HCT116 (cell line): ENCODE measurements at regions not wholly inside any gene's neighbourhood (a gene's known extent, or its start where the extent isn't known, plus 50 kb on each side); places are given as distances from the start of the nearest gene placed in this dataset.

Experiments used
- ATAC-seq: fragments of 200-7000 bp; cut with Tn5 transposase; 2 replicates; pipeline ENCODE4 v1.9.1; 2020; ENCODE audit warnings: mild to moderate bottlenecking, moderate library complexity
- BruUV-seq: library from RNA; stranded (reverse); fragments of 400-500 nt; replicated peaks from 2 replicates; lab custom pipeline; 2021; lab: Mats Ljungman, UMichigan
- CTCF ChIA-PET: fragments of 300-600 bp; sonication (Branson Sonifier 250); formaldehyde crosslinking; loops from one replicate; lab custom pipeline; 2021; ENCODE audit warnings: antibody characterized with exemption; lab: Charles Lee
- POLR2A ChIA-PET: fragments of 300-600, 350-600 bp; sonication (Branson Sonifier 250); formaldehyde crosslinking; loops from one replicate; lab custom pipeline; 2021; ENCODE audit warnings: antibody characterized with exemption; lab: Charles Lee
- RAD21 ChIA-PET, 2 experiments: fragments of 300-600 bp; sonication (Branson Sonifier 250); formaldehyde crosslinking; loops; one replicate each; lab custom pipeline; 2023; ENCODE audit warnings: low total read pairs in 2 of 2; ENCODE audit not compliant: uncharacterized antibody in 2 of 2, unreplicated experiment in 2 of 2, low non-redundant PET in 1 of 2; lab: Charles Lee
- DNase-seq: peaks from one replicate; pipeline ENCODE4 v3.0.0-alpha.2; 2010; ENCODE audit warnings: low read depth, low spot score
- H2AFZ ChIP-seq: fragments of 200-600 bp; shearing (Covaris generic), sonication (generic); 2 replicates; pipeline ENCODE4 v1.6.1; 2017; ENCODE audit warnings: low read depth, mixed run types, mixed read lengths, antibody characterized with exemption, low read length; ENCODE audit not compliant: poor library complexity, severe bottlenecking
- H3K27ac ChIP-seq: 2 replicates; pipeline ENCODE4 v1.5.1; 2012; ENCODE audit warnings: low read depth, low read length
- H3K27me3 ChIP-seq: fragments of 200-600 bp; sonication (generic); 2 replicates; pipeline ENCODE4 v1.6.1; 2016; ENCODE audit warnings: mixed run types, low read length, mixed read lengths; ENCODE audit not compliant: insufficient read depth
- H3K36me3 ChIP-seq, 2 experiments: fragments of 200-500 bp in 1 of 2; fragments of 200-600 bp in 1 of 2; sonication (Bioruptor generic) in 1 of 2; sonication (generic) in 1 of 2; 2 replicates each; pipeline versions ENCODE4 v1.5.1 to v1.6.1; 2014 to 2016; ENCODE audit warnings: low read length in 2 of 2, inconsistent platforms in 1 of 2, mixed read lengths in 1 of 2, mixed run types in 1 of 2; ENCODE audit not compliant: insufficient read depth in 2 of 2, control insufficient read depth in 1 of 2
- H3K4me1 ChIP-seq, 2 experiments: fragments of 200-600 bp in 1 of 2; sonication (generic) in 1 of 2; 2 replicates each; pipeline versions ENCODE4 v1.5.1 to v1.6.1; 2012 to 2017; ENCODE audit warnings: low read length in 2 of 2, inconsistent platforms in 1 of 2, mild to moderate bottlenecking in 1 of 2, mixed read lengths in 1 of 2, mixed run types in 1 of 2, moderate library complexity in 1 of 2; ENCODE audit not compliant: insufficient read depth in 2 of 2, control insufficient read depth in 1 of 2
- H3K4me2 ChIP-seq: fragments of 200-600 bp; sonication (generic); 2 replicates; pipeline ENCODE4 v1.6.1; 2017; ENCODE audit warnings: mixed run types, low read length, mixed read lengths
- H3K4me3 ChIP-seq, 2 experiments: fragments of 200-600 bp in 1 of 2; sonication (generic) in 1 of 2; replicated peaks in 1 of 2; 2 replicates each; pipeline ENCODE4 v1.5.1; 2011 to 2016; ENCODE audit warnings: low read length in 2 of 2, control low read depth in 1 of 2, low read depth in 1 of 2, mild to moderate bottlenecking in 1 of 2, mixed read lengths in 1 of 2, mixed run types in 1 of 2
- H3K79me2 ChIP-seq: fragments of 200-600 bp; sonication (generic); 2 replicates; pipeline ENCODE4 v1.6.1; 2017; ENCODE audit warnings: mild to moderate bottlenecking, mixed run types, low read length, moderate library complexity, mixed read lengths; ENCODE audit not compliant: insufficient read depth
- H3K9ac ChIP-seq: fragments of 200-600 bp; sonication (generic); 2 replicates; pipeline ENCODE4 v1.6.1; 2016; ENCODE audit warnings: low read length, mixed read lengths
- H3K9me2 ChIP-seq: fragments of 200-600 bp; sonication (generic), shearing (Covaris generic); 2 replicates; pipeline ENCODE4 v1.6.1; 2017; ENCODE audit warnings: mixed run types, mild to moderate bottlenecking, moderate library complexity; ENCODE audit not compliant: insufficient read depth
- H3K9me3 ChIP-seq, 2 experiments: fragments of 200-500 bp in 1 of 2; fragments of 200-600 bp in 1 of 2; sonication (Bioruptor generic) in 1 of 2; sonication (generic) in 1 of 2; 2 replicates each; pipeline ENCODE4 v1.6.1; 2014 to 2017; ENCODE audit warnings: low read length in 2 of 2, mixed read lengths in 2 of 2, inconsistent platforms in 1 of 2, low read depth in 1 of 2, mild to moderate bottlenecking in 1 of 2, mixed run types in 1 of 2, moderate library complexity in 1 of 2; ENCODE audit not compliant: control insufficient read depth in 1 of 2, insufficient read depth in 1 of 2
- H4K20me1 ChIP-seq: fragments of 200-600 bp; sonication (generic), shearing (Covaris generic); 2 replicates; pipeline ENCODE4 v1.6.1; 2017; ENCODE audit warnings: mixed run types, mild to moderate bottlenecking, moderate library complexity; ENCODE audit not compliant: insufficient read depth
- ZNF274 ChIP-seq: fragments of 200-500 bp; sonication (Bioruptor generic); IDR thresholded peaks from 2 replicates; pipeline ENCODE4 v1.6.1; 2014; ENCODE audit warnings: mild to moderate bottlenecking, low read depth, low read length, inconsistent platforms
- intact Hi-C: fragments of 100-400 bp; cut with micrococcal nuclease; formaldehyde crosslinking; loops from 2 replicates; pipeline ENCODE4 v1.10.0; 2022
- TF ChIP-seq, protein P1 (sequence below): IDR thresholded peaks from 2 replicates; pipeline ENCODE4 v1.6.1; 2012

DNA sequence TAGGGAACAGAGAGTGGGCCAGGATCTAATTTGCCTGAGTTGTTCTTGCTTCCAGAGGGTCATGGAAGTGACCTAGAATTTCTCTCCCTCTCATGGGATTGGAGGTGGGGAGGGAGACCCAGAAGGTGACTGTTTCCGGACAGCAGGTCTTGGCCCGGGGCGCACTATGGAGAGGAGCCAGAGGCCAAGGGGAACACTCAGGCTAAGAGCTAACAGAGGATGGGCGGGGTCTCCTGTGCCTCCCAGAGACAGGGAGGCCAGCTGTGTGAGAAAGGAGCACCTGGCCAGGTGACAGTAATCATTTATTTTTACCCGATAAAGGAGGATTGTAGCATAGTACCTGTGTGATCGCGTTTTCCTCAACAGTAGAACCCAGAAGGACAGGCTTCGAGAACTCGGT, 50.9 kb upstream of the ANKH start:
- BruUV-seq = no TSS peak
- H3K9ac ChIP-seq = no peak overlapping the region
- intact Hi-C loops = no loop called here
- ChIA-PET CTCF (no interaction called here), RAD21 (no interaction called here), POLR2A (no interaction called here)
- no peak for TF ChIP-seq ZNF274
- TF ChIP-seq, protein P1, sequence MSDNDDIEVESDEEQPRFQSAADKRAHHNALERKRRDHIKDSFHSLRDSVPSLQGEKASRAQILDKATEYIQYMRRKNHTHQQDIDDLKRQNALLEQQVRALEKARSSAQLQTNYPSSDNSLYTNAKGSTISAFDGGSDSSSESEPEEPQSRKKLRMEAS = no peak
- no peaks in the 10 kb centered on the region for H3K36me3 ChIP-seq
- DNase-seq (no peak), ATAC-seq (no peak)
- H3K4me2 ChIP-seq = no peak overlapping the region
- no peak overlapping the region for H3K27ac ChIP-seq
- peaks cover 0 to 6% of the 10 kb centered on the region in 2 experiments; a peak in 2 of 4 replicates for H3K4me1 ChIP-seq
- no peaks in the 10 kb centered on the region for H3K9me2 ChIP-seq
- H3K27me3 ChIP-seq = no peaks in the 10 kb centered on the region
- no peaks in the 10 kb centered on the region for H4K20me1 ChIP-seq
- H3K4me3 ChIP-seq = no peak overlapping the region
- H2AFZ ChIP-seq = no peak overlapping the region
- H3K9me3 ChIP-seq = no peaks in the 10 kb centered on the region
- no peaks in the 10 kb centered on the region for H3K79me2 ChIP-seq
